DOHH2 (cell line): ENCODE measurements at regions not wholly inside any gene's neighbourhood (a gene's known extent, or its start where the extent isn't known, plus 50 kb on each side); places are given as distances from the start of the nearest gene placed in this dataset.

ENCODE experiments used
- CTCF ChIP-seq: fragments of 200-600 bp; sonication (generic); IDR thresholded peaks from one replicate; pipeline ENCODE4 v1.5.1; 2014; ENCODE audit warnings: antibody characterized with exemption, mild to moderate bottlenecking, low read depth, low read length; ENCODE audit not compliant: poor library complexity, severe bottlenecking
- EZH2phosphoT487 ChIP-seq: fragments of 200-600 bp; sonication (generic); IDR thresholded peaks from 2 replicates; pipeline ENCODE4 v1.6.1; 2017; ENCODE audit warnings: borderline replicate concordance, mild to moderate bottlenecking, antibody characterized with exemption, low read length, moderate library complexity, mixed read lengths

GRCh38 chr5:165309446-165309845, 1804.0 kb downstream of the MAT2B start:
- no peak for TF ChIP-seq CTCF
- TF ChIP-seq EZH2phosphoT487 = no peak
